Neural cell (in vitro differentiated cells): ENCODE measurements at regions not wholly inside any gene's neighbourhood (a gene's known extent, or its start where the extent isn't known, plus 50 kb on each side); places are given as distances from the start of the nearest gene placed in this dataset.

Experiments used
- CTCF ChIP-seq: fragments of 450-650 bp; IDR thresholded peaks from 2 replicates; pipeline ENCODE4 v1.5.1; 2014; ENCODE audit warnings: antibody characterized with exemption, mild to moderate bottlenecking, moderate library complexity; ENCODE audit not compliant: poor library complexity, severe bottlenecking
- EP300 ChIP-seq: fragments of 450-650 bp; conservative IDR thresholded peaks from 2 replicates; pipeline ENCODE4 v1.6.1; 2014; ENCODE audit warnings: antibody characterized with exemption, mild to moderate bottlenecking, moderate library complexity; ENCODE audit not compliant: poor library complexity, severe bottlenecking
- POLR2AphosphoS5 ChIP-seq: IDR thresholded peaks from 2 replicates; pipeline ENCODE4 v1.6.1; 2012
- RAD21 ChIP-seq: fragments of 450-650 bp; conservative IDR thresholded peaks from 2 replicates; pipeline ENCODE4 v1.6.1; 2014; ENCODE audit warnings: antibody characterized with exemption, mild to moderate bottlenecking, moderate library complexity
- REST ChIP-seq: IDR thresholded peaks from 2 replicates; pipeline ENCODE4 v1.6.1; 2012; ENCODE audit warnings: borderline replicate concordance
- TAF1 ChIP-seq: IDR thresholded peaks from 2 replicates; pipeline ENCODE4 v1.6.1; 2012; ENCODE audit warnings: low read depth

- TF ChIP-seq REST (no peak), EP300 (no peak), TAF1 (no peak), POLR2AphosphoS5 (no peak), CTCF (no peak), RAD21 (no peak)
Measured at GRCh38 chr6:147823936-147824335, 315.4 kb downstream of the SAMD5 start.
